ENCODE measurements at regions not wholly inside any gene's neighbourhood (a gene's known extent, or its start where the extent isn't known, plus 50 kb on each side); places are given as distances from the start of the nearest gene placed in this dataset.

DNA sequence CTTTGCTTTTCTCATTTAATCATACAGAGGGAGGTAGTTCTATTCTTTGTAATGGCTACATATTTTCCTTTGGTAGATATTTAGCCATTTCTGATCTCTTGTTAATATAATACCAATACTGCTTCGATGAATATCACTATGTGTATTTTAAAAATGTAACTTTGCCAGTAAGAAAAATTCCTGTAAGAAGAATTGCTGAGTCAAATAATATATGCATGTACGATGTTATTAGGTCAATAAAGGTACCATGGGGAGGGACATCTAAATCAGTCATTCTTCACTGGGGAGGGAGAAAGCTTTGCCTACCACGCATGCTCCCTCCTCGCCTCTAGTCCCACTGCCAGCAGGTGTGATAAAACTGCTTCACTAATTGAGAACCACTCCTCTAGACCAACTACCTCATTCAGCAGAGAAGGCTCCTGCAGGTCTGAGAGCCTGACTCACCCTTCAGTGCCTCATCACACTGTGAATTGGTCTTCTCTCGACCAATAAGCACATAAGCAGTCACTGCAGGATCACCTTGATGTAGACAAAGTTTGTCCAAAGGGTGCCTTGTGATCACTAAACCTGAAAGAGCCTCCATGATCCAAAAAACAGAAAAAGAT is 56.1 kb upstream of the TBCA start:
- Histone ChIP-seq H3K9me3 (no peaks in the 10 kb centered on the region), H3K36me3 (no peaks in the 10 kb centered on the region), H3K27me3 (peaks cover 0 to 28% of the 10 kb centered on the region in 2 donors), H3K27ac (no peak overlapping the region), H3K4me3 (no peak overlapping the region), H3K4me1 (no peaks in the 10 kb centered on the region)
- no peak for DNase-seq
- intact Hi-C loops (cut with DNase I): no loop called here
- no peak for ATAC-seq
- TF ChIP-seq CTCF (IDR thresholded peaks at IDR 0.05): no peak

DNA sequence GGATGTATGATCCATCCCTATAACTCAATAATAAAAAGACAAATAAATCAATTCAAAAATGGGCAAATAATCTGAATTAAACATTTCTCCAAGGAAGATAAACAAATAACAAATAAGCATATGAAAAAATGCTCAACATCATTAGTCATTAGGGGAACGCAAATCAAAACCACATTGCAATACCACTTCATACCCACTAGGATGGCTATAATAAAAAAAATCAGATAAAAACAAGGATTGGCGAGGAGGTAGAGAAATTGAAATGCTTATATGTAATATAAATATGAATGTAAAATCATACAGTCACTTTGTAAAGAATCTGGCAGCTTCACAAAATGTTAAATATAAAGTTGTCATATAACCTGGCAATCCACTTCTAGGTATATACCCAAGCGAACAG is 52.3 kb upstream of the TBCA start:
- no peak overlapping the region for H3K27ac ChIP-seq
- no peaks in the 10 kb centered on the region for H3K4me1 ChIP-seq
- ATAC-seq (no peak), DNase-seq (no peak)
- no peaks in the 10 kb centered on the region for H3K9me3 ChIP-seq
- no peak overlapping the region for H3K4me3 ChIP-seq
- peaks cover 0 to 46% of the 10 kb centered on the region in 2 donors for H3K27me3 ChIP-seq
- H3K36me3 ChIP-seq: no peaks in the 10 kb centered on the region
- no peak for TF ChIP-seq CTCF (IDR thresholded peaks at IDR 0.05)
- intact Hi-C loops (cut with DNase I): no loop called here
